Erythroblast (primary cell): ENCODE measurements at regions not wholly inside any gene's neighbourhood (a gene's known extent, or its start where the extent isn't known, plus 50 kb on each side); places are given as distances from the start of the nearest gene placed in this dataset.

ENCODE experiments used
- GATA1 ChIP-seq: IDR thresholded peaks from 2 replicates; pipeline ENCODE4 v1.6.1; 2011; ENCODE audit warnings: low read depth, mild to moderate bottlenecking, control low read depth, low read length, moderate library complexity
- POLR2A ChIP-seq: IDR thresholded peaks from 2 replicates; pipeline ENCODE4 v1.6.1; 2011; ENCODE audit warnings: mild to moderate bottlenecking, low read length

- no peak for TF ChIP-seq POLR2A
- no peak for TF ChIP-seq GATA1
Measured at GRCh38 chr4:56092540-56092939, 143.8 kb downstream of the CEP135 start.
